CD14-positive monocyte (primary cell): ENCODE measurements at regions not wholly inside any gene's neighbourhood (a gene's known extent, or its start where the extent isn't known, plus 50 kb on each side); places are given as distances from the start of the nearest gene placed in this dataset.

Experiments
- DNase-seq, 3 donors: peaks; one replicate each; pipeline ENCODE4 v3.0.0-alpha.2; 2011 to 2022
- H2AFZ ChIP-seq: 2 replicates; pipeline ENCODE4 v1.6.0; 2012; ENCODE audit warnings: mild to moderate bottlenecking, low read depth, low read length, inconsistent platforms; ENCODE audit not compliant: insufficient read depth, poor library complexity, severe bottlenecking
- H3K27ac ChIP-seq, 2 donors: 1 replicate in 1 of 2; 2 replicates in 1 of 2; pipeline ENCODE4 v1.5.1; 2012 to 2013; ENCODE audit warnings: low read length in 2 of 2, control low read depth in 1 of 2, inconsistent platforms in 1 of 2, low read depth in 1 of 2, mild to moderate bottlenecking in 1 of 2
- H3K27me3 ChIP-seq, 2 donors: one replicate each; pipeline versions ENCODE4 v1.6.0 to v1.6.1; 2011 to 2013; ENCODE audit warnings: low read length in 2 of 2; ENCODE audit not compliant: control insufficient read depth in 2 of 2, insufficient read depth in 2 of 2
- H3K36me3 ChIP-seq, 2 donors: replicated peaks in 1 of 2; 1 replicate in 1 of 2; 2 replicates in 1 of 2; pipeline versions ENCODE4 v1.5.1 to v1.6.1; 2012 to 2013; ENCODE audit warnings: low read length in 2 of 2, control low read depth in 1 of 2, inconsistent platforms in 1 of 2, mild to moderate bottlenecking in 1 of 2; ENCODE audit not compliant: insufficient read depth in 2 of 2, control insufficient read depth in 1 of 2
- H3K4me1 ChIP-seq, 2 donors: 1 replicate in 1 of 2; 2 replicates in 1 of 2; pipeline versions ENCODE4 v1.5.1 to v1.6.1; 2012 to 2013; ENCODE audit warnings: low read length in 2 of 2, control low read depth in 1 of 2, inconsistent platforms in 1 of 2, mild to moderate bottlenecking in 1 of 2, moderate library complexity in 1 of 2; ENCODE audit not compliant: insufficient read depth in 2 of 2, control insufficient read depth in 1 of 2
- H3K4me2 ChIP-seq: replicated peaks from 2 replicates; pipeline ENCODE3; 2012; ENCODE audit warnings: low read length, moderate library complexity, mild to moderate bottlenecking; ENCODE audit not compliant: poor library complexity, severe bottlenecking; ENCODE audit errors: extremely low read depth
- H3K4me3 ChIP-seq, 3 experiments: fragments of 200-600 bp in 1 of 3; sonication (generic) in 1 of 3; replicated peaks in 1 of 3; 1 replicate in 2 of 3; 2 replicates in 1 of 3; pipeline ENCODE4 v1.5.1; 2011 to 2013; ENCODE audit warnings: low read length in 3 of 3, mild to moderate bottlenecking in 3 of 3, control low read depth in 2 of 3, low read depth in 2 of 3, inconsistent platforms in 1 of 3, moderate library complexity in 1 of 3
- H3K79me2 ChIP-seq: 2 replicates; pipeline ENCODE4 v1.6.0; 2012; ENCODE audit warnings: mild to moderate bottlenecking, control low read depth, inconsistent platforms, low read length, moderate library complexity; ENCODE audit not compliant: insufficient read depth
- H3K9ac ChIP-seq: 2 replicates; pipeline ENCODE4 v1.6.0; 2017; ENCODE audit warnings: low read length, mild to moderate bottlenecking; ENCODE audit not compliant: insufficient read depth, poor library complexity, severe bottlenecking
- H3K9me3 ChIP-seq, 2 donors: replicated peaks in 1 of 2; 1 replicate in 1 of 2; 2 replicates in 1 of 2; pipeline versions ENCODE4 v1.5.1 to v1.6.1; 2012 to 2013; ENCODE audit warnings: low read length in 2 of 2, control low read depth in 1 of 2; ENCODE audit not compliant: control insufficient read depth in 1 of 2, insufficient read depth in 1 of 2
- H4K20me1 ChIP-seq: 2 replicates; pipeline ENCODE4 v1.6.0; 2012; ENCODE audit warnings: mild to moderate bottlenecking, low read length, control low read depth, moderate library complexity; ENCODE audit not compliant: insufficient read depth
- H3K27ac Mint-ChIP-seq, 7 donors: one replicate each; pipeline ENCODE4 v1.8.0; 2020; ENCODE audit warnings: mild to moderate bottlenecking in 7 of 7, mixed read lengths in 7 of 7, moderate library complexity in 6 of 7, inconsistent platforms in 2 of 7
- H3K27me3 Mint-ChIP-seq, 3 donors: one replicate each; pipeline ENCODE4 v1.8.0; 2021 to 2022; ENCODE audit warnings: low read depth in 3 of 3, mild to moderate bottlenecking in 3 of 3, mixed read lengths in 3 of 3, moderate library complexity in 3 of 3, inconsistent platforms in 1 of 3
- H3K36me3 Mint-ChIP-seq, 2 donors: one replicate each; pipeline ENCODE4 v1.8.0; 2020; ENCODE audit warnings: mixed read lengths in 2 of 2, inconsistent platforms in 1 of 2, mild to moderate bottlenecking in 1 of 2
- H3K4me1 Mint-ChIP-seq: one replicate; pipeline ENCODE4 v1.8.0; 2020; ENCODE audit warnings: mild to moderate bottlenecking, mixed read lengths
- H3K4me3 Mint-ChIP-seq, 2 donors: one replicate each; pipeline ENCODE4 v1.8.0; 2020; ENCODE audit warnings: mild to moderate bottlenecking in 2 of 2, mixed read lengths in 2 of 2, moderate library complexity in 1 of 2
- H3K9me3 Mint-ChIP-seq, 7 donors: one replicate each; pipeline ENCODE4 v1.8.0; 2020 to 2022; ENCODE audit warnings: mixed read lengths in 7 of 7, mild to moderate bottlenecking in 6 of 7, moderate library complexity in 6 of 7, inconsistent platforms in 2 of 7
- CTCF ChIP-seq: fragments of 200-600 bp; IDR thresholded peaks from one replicate; pipeline ENCODE4 v1.8.0; 2022; ENCODE audit warnings: antibody characterized with exemption, mild to moderate bottlenecking
- WGBS: methylation state at CpG from one replicate; pipeline ENCODE4 v1.1.5; 2013; ENCODE audit warnings: missing lambda C conversion rate; ENCODE audit not compliant: insufficient coverage; 5-methylcytosine and 5-hydroxymethylcytosine counted together
- intact Hi-C, 2 donors: fragments of 100-400 bp; cut with micrococcal nuclease; formaldehyde crosslinking; loops; one replicate each; pipeline versions ENCODE4 v1.15.0 to v1.15.1; 2023

GRCh38 chr3:59257506-59257905 is 207.7 kb upstream of the CFAP20DC start:
- Histone ChIP-seq H3K36me3 (no peaks in the 10 kb centered on the region), H3K9ac (no peak overlapping the region), H4K20me1 (no peaks in the 10 kb centered on the region), H3K4me1 (peaks cover 2 to 6% of the 10 kb centered on the region in 2 donors), H3K27ac (no peak overlapping the region), H3K4me3 (no peak overlapping the region), H3K4me2 (no peak overlapping the region), H3K27me3 (no peaks in the 10 kb centered on the region), H2AFZ (no peak overlapping the region), H3K9me3 (no peaks in the 10 kb centered on the region), H3K79me2 (no peaks in the 10 kb centered on the region)
- no peaks in the 10 kb centered on the region for H3K36me3 Mint-ChIP-seq
- intact Hi-C loops: no loop called here
- H3K27ac Mint-ChIP-seq: peak overlapping the region in 1 of 7 donors; percentile 12
- no CpG with 5 or more reads among the region's 3 CpGs for WGBS
- no peaks in the 10 kb centered on the region for H3K27me3 Mint-ChIP-seq
- peaks cover 7% of the 10 kb centered on the region for H3K4me1 Mint-ChIP-seq
- H3K4me3 Mint-ChIP-seq: no peak overlapping the region
- H3K9me3 Mint-ChIP-seq: peaks cover 0 to 2% (median 0%) of the 10 kb centered on the region in 7 donors
- TF ChIP-seq CTCF: no peak
- DNase-seq: no peak

GRCh38 chr3:59256230-59256629 is 206.4 kb upstream of the CFAP20DC start:
- Histone ChIP-seq H3K79me2 (no peaks in the 10 kb centered on the region), H4K20me1 (no peaks in the 10 kb centered on the region), H3K9me3 (no peaks in the 10 kb centered on the region), H3K9ac (no peak overlapping the region), H2AFZ (no peak overlapping the region), H3K27ac (no peak overlapping the region), H3K4me1 (no peaks in the 10 kb centered on the region), H3K4me2 (no peak overlapping the region), H3K36me3 (no peaks in the 10 kb centered on the region), H3K27me3 (no peaks in the 10 kb centered on the region), H3K4me3 (no peak overlapping the region)
- Mint-ChIP-seq H3K36me3 (no peaks in the 10 kb centered on the region), H3K27ac (no peak overlapping the region), H3K4me1 (no peaks in the 10 kb centered on the region), H3K27me3 (no peaks in the 10 kb centered on the region), H3K9me3 (peaks cover 0 to 2% (median 0%) of the 10 kb centered on the region in 7 donors), H3K4me3 (no peak overlapping the region)
- intact Hi-C loops: no loop called here
- TF ChIP-seq CTCF: no peak
- WGBS: no CpG with 5 or more reads among the region's 1 CpG
- DNase-seq: no peak
